OCI-LY3 (cell line): ENCODE measurements at regions not wholly inside any gene's neighbourhood (a gene's known extent, or its start where the extent isn't known, plus 50 kb on each side); places are given as distances from the start of the nearest gene placed in this dataset.

Source experiments
- CTCF ChIP-seq: fragments of 200-600, 300-600 bp; sonication (generic); IDR thresholded peaks from 2 replicates; pipeline ENCODE4 v1.5.1; 2014; ENCODE audit warnings: antibody characterized with exemption, low read length, low read depth
- EZH2phosphoT487 ChIP-seq: fragments of 200-600 bp; shearing (Covaris generic); IDR thresholded peaks from 2 replicates; pipeline ENCODE4 v1.6.1; 2018; ENCODE audit warnings: antibody characterized with exemption, mixed run types, low read depth

GRCh38 chr13:48910686-48911085, 65.0 kb upstream of the FNDC3A start:
- TF ChIP-seq CTCF, result no peak
- no peak for TF ChIP-seq EZH2phosphoT487
